Superior temporal gyrus (tissue), 1 donor: ENCODE measurements at regions not wholly inside any gene's neighbourhood (a gene's known extent, or its start where the extent isn't known, plus 50 kb on each side); places are given as distances from the start of the nearest gene placed in this dataset.
"Not testable (repeated sequence)": the region's sequence is repeated elsewhere in the genome, so short reads cannot be mapped to it uniquely, and the experiment has no call there.

ENCODE experiments used
- DNase-seq: peaks from one replicate; pipeline ENCODE4 v3.0.0-alpha.2; 2016; ENCODE audit errors: extremely low spot score

- DNase-seq, result not testable (repeated sequence)
These were observed 255.9 kb downstream of the TINAG start for GRCh38 chr6:54564188-54564587.

GRCh38 chr6:54574671-54575070, 266.4 kb downstream of the TINAG start:
- no peak for DNase-seq

GRCh38 chr6:54578261-54578660, 268.3 kb upstream of the FAM83B start:
- DNase-seq, result no peak

GRCh38 chr6:54579011-54579410, 267.6 kb upstream of the FAM83B start:
- DNase-seq, result no peak

- DNase-seq, result no peak
These were observed 260.3 kb upstream of the FAM83B start for GRCh38 chr6:54586251-54586650.

- DNase-seq, result no peak
These were observed 259.3 kb upstream of the FAM83B start for GRCh38 chr6:54587277-54587676.

- DNase-seq, result no peak
These were observed 258.4 kb upstream of the FAM83B start for GRCh38 chr6:54588176-54588575.

- DNase-seq, result no peak
These were observed 250.7 kb upstream of the FAM83B start for GRCh38 chr6:54595844-54596243.

GRCh38 chr6:54598787-54599313, 247.7 kb upstream of the FAM83B start:
- no peak for DNase-seq

GRCh38 chr6:54601600-54602300, 244.8 kb upstream of the FAM83B start:
- no peak for DNase-seq

GRCh38 chr6:54602591-54602990, 244.0 kb upstream of the FAM83B start:
- DNase-seq, result no peak

GRCh38 chr6:54609981-54610380, 236.6 kb upstream of the FAM83B start:
- no peak for DNase-seq

- no peak for DNase-seq
These were observed 233.0 kb upstream of the FAM83B start for GRCh38 chr6:54613596-54613995.

- DNase-seq, result no peak
These were observed 231.9 kb upstream of the FAM83B start for GRCh38 chr6:54614499-54615195.

- no peak for DNase-seq
These were observed 228.8 kb upstream of the FAM83B start for GRCh38 chr6:54617730-54618129.

GRCh38 chr6:54618572-54618971, 228.0 kb upstream of the FAM83B start:
- no peak for DNase-seq

- no peak for DNase-seq
These were observed 227.5 kb upstream of the FAM83B start for GRCh38 chr6:54619102-54619501.

GRCh38 chr6:54621285-54621684, 225.3 kb upstream of the FAM83B start:
- no peak for DNase-seq

- no peak for DNase-seq
These were observed 222.4 kb upstream of the FAM83B start for GRCh38 chr6:54624216-54624615.

- no peak for DNase-seq
These were observed 221.8 kb upstream of the FAM83B start for GRCh38 chr6:54624779-54625178.

GRCh38 chr6:54629131-54629530, 217.4 kb upstream of the FAM83B start:
- no peak for DNase-seq

GRCh38 chr6:54632984-54633565, 213.5 kb upstream of the FAM83B start:
- no peak for DNase-seq

GRCh38 chr6:54633601-54634000, 213.0 kb upstream of the FAM83B start:
- DNase-seq, result no peak
